ENCODE measurements at regions not wholly inside any gene's neighbourhood (a gene's known extent, or its start where the extent isn't known, plus 50 kb on each side); places are given as distances from the start of the nearest gene placed in this dataset.

- TF ChIP-seq ZNF462 (CRISPR knock-in tag; IDR thresholded peaks at IDR 0.05): no peak
Measured at GRCh38 chr5:93886917-93887361, 145.5 kb upstream of the POU5F2 start (continued).

GRCh38 chr5:93886098-93886806 lies 144.9 kb upstream of the POU5F2 start:
- Histone ChIP-seq H3K27ac (ENCODE audit: low read depth) (no peak overlapping the region), H3F3A (replicated peaks; ENCODE audit: low read depth) (no peaks in the 10 kb centered on the region), H3K4me2 (no peak overlapping the region), H3K79me2 (replicated peaks; ENCODE audit: insufficient read depth) (no peaks in the 10 kb centered on the region), H2AFZ (no peak overlapping the region), H3K4me3 (no peak overlapping the region), H3K27me3 (ENCODE audit: insufficient read depth) (no peaks in the 10 kb centered on the region), H4K20me1 (replicated peaks; ENCODE audit: insufficient read depth) (no peaks in the 10 kb centered on the region), H3K9me2 (ENCODE audit: insufficient read depth) (no peaks in the 10 kb centered on the region), H3K4me1 (ENCODE audit: insufficient read depth) (no peaks in the 10 kb centered on the region), H3K36me3 (ENCODE audit: insufficient read depth) (no peaks in the 10 kb centered on the region)
- Mint-ChIP-seq H3K27me3 (ENCODE audit: insufficient read depth, low read depth, poor library complexity) (no peaks in the 10 kb centered on the region), H3K4me3 (no peak overlapping the region), H3K4me1 (peaks cover 2% of the 10 kb centered on the region; the same call in 1 of the 3 replicates), H3K27ac (no peak overlapping the region), H3K36me3 (ENCODE audit: low read depth) (no peaks in the 10 kb centered on the region), H3K9me3 (no peaks in the 10 kb centered on the region)
- ATAC-seq (no peak), DNase-seq (ENCODE audit: low spot score) (no peak)
- no peak for TF ChIP-seq EZH2 (IDR thresholded peaks at IDR 0.05; ENCODE audit: low read depth, unreplicated experiment)
- TF ChIP-seq CREB1 (CRISPR knock-in tag; IDR thresholded peaks at IDR 0.05; ENCODE audit: low read depth): no peak
- no peak for TF ChIP-seq ZNF462 (CRISPR knock-in tag; IDR thresholded peaks at IDR 0.05)
- no peak for TF ChIP-seq POLR2AphosphoS5 (IDR thresholded peaks at IDR 0.05; ENCODE audit: low read depth)
- TF ChIP-seq ZNF114 (CRISPR knock-in tag; IDR thresholded peaks at IDR 0.05): no peak
- no peak for TF ChIP-seq ETS1 (IDR thresholded peaks at IDR 0.05)
- no peak for TF ChIP-seq ZNF331 (CRISPR knock-in tag; IDR thresholded peaks at IDR 0.05; ENCODE audit: low read depth)
- TF ChIP-seq NANOG (IDR thresholded peaks at IDR 0.05; ENCODE audit: borderline replicate concordance): no peak
